Left lobe of liver (tissue), 2 donors: ENCODE measurements at regions not wholly inside any gene's neighbourhood (a gene's known extent, or its start where the extent isn't known, plus 50 kb on each side); places are given as distances from the start of the nearest gene placed in this dataset.

Experiments
- ATAC-seq: fragments of 200-7000 bp; cut with Tn5 transposase; one replicate; pipeline ENCODE4 v1.9.1; 2020; ENCODE audit warnings: mild to moderate bottlenecking, moderate library complexity
- DNase-seq: peaks from one replicate; pipeline ENCODE4 v3.0.0-alpha.2; 2020; ENCODE audit warnings: low spot score
- donor health status: DM: no; HTN: no; CAD: no; lungs with moderate emphysema.
- donor health status: DM: no; HTN: yes; CAD: no.

DNA sequence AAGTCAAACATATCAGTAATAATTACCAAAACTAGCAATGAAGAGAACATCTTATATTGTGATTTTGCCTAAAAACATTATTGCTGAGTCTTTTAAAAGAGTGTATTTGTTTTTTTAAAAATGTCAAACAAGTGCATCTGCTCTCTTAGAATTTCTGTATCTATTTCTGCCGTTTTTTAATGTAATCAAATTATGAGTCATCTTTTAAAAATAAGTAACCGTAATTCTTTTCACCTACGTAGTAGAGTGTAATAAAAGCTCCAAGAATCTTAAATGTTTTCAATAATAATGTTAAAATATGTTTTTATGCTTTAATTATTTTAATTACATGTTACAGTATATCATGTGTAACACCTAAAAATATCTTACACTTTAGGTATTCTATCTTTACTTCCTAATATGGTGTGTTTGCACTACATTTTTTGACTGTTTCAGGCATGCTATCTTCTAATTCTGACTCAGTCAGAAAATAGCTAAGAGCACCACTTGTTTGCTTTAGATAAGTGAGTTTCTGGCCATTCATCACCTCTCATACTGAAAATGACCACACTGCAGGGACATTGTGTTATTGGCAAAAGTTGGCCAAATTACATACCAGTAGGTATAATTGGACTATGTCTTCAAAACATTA is 368.5 kb downstream of the PCDH7 start:
- DNase-seq (no peak), ATAC-seq (no peak)

DNA sequence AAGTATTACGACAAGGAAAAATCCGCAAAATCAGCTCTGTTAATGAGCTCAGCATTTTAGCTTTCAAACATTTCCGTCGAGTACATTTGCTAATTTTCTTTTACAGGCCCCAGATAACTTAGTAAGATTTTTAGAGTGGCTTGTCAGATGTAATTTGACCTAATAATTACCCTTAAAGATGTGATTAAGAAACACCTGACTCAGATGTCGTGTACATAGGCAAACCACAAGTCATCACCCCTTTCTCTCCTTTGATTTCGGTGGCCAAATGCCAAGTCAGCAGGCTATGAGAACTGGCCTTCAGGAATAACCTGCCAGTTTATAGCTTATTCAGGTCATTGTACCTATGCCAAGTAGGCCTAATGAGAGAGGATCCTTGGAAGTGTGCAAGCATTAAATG is 369.6 kb downstream of the PCDH7 start:
- ATAC-seq (no peak), DNase-seq (no peak)

DNA sequence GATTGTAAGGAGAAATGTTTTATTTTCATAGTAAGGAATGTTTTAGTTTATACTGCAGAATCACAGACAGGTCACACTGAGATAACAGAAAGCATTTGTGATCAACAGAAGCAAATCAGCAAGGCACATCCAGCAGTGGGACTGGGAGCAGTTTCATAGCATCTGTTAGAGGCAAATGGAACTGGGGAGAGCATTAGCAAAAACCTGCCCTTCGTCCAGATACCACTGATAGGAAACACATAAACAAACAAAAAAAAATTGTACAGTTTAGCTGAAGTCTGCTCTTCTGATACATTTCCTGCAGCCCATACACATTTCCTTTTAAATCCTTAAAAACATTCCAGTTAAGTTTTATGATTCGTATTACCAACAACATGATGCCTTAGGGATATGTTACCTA is 374.3 kb downstream of the PCDH7 start:
- DNase-seq (no peak), ATAC-seq (no peak)

DNA sequence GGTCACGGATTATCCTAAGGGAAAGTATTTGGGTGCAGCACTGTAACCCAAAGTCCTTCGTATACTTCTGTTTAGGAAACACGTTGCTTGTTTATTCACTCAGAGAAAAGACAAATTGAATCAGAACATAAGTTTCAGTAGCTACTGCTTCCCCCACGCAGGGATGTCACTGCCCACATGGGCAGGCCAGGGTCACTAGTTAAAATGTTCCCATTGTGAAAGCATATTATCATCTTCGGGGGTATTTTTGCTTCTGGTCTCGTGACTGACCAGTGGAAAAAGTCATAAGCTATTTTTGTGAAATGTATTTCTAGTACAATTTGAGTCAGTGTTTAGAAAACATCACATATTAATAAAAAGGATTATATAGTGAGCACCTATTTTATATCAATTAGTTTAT is 377.8 kb downstream of the PCDH7 start:
- ATAC-seq (no peak), DNase-seq (no peak)

DNA sequence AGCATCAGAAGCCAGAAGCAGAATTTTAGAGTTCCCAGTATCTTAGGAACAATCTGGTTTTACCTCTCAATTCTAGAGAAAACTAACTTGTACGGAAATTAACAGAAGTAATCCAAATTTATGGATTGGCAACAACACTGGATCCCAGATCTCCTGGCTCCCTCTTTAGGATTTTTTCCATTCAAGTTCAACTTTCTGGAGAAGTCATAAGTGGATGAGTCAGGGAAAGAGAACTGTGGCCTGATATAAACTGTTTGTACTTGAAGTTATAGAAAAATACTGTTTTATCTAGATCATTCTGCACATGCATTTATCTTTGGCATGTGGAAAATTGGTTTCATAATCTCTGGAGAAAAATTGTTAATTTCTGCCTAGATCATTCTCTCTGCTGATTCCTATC is 380.4 kb downstream of the PCDH7 start:
- DNase-seq, result no peak
- ATAC-seq, result no peak

DNA sequence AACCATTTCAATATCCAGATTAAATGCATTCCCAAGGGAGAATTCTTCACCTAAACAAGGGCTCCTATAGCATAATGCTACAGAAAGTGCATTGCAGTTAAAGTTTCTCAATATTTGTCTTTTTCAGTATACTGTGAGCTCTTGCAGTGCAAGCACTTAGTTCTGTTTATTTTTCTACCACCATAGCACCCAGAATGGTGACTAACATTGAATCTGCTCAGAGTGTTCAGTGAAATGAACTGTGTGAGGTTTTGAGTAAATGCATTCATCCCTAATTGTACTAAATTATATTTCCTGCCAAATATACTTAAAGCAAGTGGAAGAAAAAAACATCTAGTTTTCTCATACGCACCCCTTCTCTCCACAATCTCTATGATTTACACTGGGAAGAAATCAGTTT is 383.9 kb downstream of the PCDH7 start:
- ATAC-seq, result no peak
- no peak for DNase-seq

DNA sequence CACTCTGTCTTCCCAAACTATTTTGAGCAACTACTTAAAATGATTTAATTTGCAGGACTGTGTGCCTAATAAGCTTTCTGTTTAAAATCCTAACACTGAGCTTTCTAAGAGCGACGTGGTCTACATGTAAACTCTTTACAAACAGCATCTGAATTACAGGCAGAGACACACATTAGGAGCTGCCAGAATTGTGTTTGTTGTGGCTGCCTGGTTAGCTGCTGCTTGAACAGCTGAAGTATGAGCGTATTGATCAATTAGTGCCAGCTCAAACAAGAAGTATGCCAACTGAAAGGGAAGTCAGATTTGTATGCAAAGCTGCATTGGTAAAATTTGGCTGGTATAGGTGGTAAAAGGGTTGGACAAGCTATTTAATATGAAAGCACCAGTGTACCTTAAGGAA is 384.4 kb downstream of the PCDH7 start:
- no peak for ATAC-seq
- DNase-seq, result no peak

DNA sequence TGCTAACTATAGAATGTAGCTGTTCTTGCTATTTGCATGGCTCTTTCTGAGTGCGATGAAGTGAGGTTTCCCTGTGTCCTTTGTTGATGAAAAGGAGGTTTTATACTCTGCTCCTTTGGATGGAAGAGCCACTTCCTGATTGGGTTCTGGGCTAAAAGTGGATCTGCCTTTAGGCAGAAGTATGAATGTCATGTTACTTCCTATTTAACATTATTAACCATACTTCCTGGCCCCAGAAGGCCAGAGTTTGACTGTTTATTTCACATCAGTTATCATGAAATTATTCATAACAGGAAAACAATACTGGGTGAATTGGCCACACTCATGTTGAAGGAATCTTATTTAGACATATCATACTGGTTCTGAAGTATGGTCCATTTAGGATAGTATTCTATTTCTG is 386.2 kb downstream of the PCDH7 start:
- ATAC-seq, result no peak

DNA sequence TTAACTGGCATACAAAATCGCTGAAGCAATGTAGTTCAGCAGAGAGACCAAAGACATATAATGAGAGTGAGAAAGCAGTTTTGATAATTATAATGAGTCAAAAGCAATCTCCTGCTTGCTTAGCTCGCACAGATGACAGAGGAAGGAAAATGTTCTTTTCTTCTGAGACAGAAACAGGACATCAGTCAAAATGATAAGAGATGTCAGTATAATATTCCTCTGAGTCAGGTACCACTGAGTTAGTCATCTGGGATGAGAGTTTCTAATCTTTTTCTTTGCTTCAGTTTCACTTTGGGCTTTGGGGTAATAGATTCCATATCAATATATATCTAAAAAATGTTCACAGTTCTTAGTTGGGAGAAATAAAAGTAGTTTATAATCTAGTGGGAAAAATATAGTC is 387.2 kb downstream of the PCDH7 start:
- no peak for ATAC-seq
- no peak for DNase-seq

More for the DNA sequence above, 386.2 kb downstream of the PCDH7 start:
- DNase-seq, result no peak

DNA sequence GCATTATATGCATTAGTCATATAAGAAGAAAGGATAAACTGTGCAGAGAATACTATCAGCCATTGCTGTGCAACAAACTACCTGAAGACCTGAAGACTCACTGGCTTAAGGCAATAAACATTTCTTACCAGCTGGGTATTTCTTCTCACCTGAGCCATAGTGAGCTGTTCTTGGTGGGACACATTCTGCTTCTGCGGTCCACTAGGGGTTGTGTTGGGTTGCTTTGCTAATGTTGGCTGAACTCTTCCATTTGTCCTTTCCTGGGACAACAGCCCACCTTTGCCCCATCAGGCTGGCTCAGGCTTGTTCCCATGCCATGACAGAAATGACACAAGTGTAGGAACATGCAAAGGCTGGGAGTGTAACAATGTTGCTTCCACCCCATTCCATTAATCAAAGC is 388.6 kb downstream of the PCDH7 start:
- DNase-seq (no peak), ATAC-seq (no peak)

DNA sequence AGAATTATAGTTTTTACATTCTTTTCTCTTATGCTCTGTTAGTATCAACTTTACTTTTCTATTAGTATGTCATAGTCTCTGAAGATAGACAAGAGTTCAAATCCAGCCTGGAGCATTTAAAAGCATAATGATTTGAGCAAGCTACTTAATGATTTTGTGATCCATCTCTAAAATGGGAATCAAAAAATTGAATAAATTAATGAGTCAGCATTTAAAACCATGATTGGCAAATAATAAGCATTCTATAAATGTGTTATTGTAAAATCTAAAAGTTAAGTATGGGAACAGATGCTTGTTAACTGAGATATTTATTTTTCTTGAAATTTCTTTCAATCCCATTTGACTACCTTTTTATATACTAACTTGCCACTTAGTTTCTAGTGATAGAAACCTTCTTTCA is 391.6 kb downstream of the PCDH7 start:
- ATAC-seq (no peak), DNase-seq (no peak)

DNA sequence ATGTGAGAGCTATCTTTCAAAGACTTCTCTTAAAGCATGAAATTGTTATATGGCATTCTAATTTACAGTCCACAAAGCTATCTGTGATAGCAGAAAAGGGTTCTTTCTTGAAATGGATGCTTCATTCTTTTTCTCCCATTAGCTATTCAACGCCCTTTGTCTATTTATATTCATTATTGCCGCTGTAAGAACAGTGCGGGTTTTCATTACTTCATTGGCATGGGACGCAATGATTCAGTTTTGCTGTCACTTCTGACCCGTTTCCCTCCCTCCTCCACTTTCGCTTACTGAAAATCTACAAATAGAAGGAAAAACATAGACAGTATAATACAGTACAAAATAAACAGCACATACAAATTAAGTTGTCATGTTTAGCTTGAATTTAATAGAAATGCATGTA is 394.6 kb downstream of the PCDH7 start:
- no peak for ATAC-seq
- DNase-seq, result no peak

DNA sequence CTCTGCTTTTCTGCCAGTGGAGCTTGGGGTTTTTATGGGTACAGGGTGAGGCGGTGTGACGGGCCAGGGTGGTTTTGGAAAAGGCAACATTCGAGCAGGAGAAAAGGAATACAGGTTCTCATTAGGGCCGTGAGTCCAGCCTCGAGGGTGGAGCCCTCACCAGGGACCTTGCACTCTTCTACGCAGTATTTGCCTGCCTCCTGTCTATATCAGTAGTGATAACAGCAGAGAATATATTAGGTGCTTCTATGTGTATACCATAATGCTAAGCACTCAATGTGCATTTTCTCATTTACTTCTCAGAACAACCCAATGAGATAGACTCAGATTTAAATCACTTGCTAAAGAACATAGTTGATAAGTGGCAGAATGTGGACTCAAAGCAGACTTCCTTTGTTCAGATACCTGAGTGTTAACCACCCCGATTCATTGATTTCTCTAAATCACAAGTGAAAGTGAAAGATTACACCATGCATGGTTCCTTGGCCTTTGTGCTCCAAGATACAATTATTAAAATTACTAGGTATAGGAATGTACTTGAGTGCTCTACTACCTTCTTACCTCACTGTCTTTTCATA is 403.9 kb downstream of the PCDH7 start:
- no peak for ATAC-seq
- no peak for DNase-seq

DNA sequence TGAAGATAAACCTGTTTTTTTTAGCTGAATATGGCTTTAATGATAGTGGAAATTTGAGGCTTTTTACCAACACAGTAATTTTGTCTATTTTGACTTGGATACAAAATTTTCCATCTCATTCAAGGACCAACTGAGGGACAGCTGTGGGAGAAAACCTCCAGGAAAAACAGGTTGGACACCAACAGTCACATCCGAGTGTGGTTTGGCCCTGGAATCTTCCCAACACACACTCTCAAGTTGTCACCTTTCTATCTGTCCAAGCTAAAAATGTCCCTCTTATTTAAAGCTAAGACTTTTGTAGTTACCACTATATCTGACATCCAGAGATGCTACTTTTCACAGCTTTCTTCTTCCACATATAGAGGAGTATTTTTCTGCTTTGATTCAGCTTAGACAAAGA is 404.9 kb downstream of the PCDH7 start:
- ATAC-seq (no peak), DNase-seq (no peak)

DNA sequence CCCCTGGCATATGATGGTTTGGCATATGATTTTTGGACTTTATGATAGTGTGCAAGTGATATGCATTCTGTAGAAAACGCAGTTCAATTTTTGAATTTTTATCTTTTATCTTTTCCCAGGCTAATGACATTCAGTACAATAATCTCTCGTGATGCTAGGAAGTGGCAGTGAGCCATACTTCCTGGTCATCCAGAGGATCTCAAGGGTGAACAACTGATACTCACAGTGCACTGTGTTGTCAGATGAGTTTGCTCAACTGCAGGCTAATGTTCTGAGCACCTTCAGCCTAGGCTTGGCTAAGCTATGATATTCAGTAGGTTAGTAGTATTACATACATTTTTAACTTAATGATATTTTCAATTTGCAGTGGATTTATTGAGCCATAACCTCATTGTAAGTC is 405.3 kb downstream of the PCDH7 start:
- ATAC-seq (no peak), DNase-seq (no peak)

DNA sequence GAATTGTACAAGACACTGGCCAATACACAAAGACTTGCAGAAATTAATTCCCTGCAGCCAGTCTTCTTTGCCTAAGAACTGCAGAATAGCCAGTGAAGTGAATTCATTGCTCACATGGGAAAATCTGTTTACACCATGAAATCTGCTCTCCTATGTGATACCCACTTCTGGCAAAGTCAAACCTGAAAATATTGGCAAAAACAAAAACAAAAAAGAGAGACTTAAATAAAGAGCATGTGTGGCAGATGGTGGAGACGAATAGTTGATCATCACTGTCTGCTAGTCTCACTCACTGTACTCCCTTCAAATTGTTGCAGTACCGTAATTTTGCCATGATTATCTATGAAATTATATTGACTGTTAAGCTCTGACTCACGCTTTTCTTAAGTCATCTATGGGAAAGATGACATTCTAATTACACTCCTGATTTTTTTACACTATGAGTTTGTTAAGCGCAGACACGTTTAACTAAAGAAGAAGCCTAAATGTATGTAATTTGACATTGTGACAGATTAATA is 406.8 kb downstream of the PCDH7 start:
- ATAC-seq (no peak), DNase-seq (no peak)

DNA sequence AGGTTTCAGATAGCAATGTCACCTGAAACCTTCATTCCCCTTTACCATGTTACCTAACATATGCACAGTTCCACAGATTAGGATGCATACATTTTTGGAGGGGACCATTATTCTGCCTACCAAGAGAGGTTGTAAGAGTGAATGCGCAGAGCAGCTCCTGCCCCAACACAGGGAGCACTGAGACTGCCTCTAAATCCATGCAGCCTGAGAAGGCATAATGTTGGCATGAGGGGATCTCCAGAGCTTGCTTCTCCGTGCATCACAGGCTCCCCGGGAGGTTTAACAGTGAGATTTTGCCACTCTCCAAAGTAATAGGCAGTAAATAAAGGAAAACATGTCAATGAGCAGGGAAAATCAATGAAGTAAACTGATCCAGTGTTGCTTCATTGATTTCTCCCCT is 410.8 kb downstream of the PCDH7 start:
- no peak for ATAC-seq
- no peak for DNase-seq

DNA sequence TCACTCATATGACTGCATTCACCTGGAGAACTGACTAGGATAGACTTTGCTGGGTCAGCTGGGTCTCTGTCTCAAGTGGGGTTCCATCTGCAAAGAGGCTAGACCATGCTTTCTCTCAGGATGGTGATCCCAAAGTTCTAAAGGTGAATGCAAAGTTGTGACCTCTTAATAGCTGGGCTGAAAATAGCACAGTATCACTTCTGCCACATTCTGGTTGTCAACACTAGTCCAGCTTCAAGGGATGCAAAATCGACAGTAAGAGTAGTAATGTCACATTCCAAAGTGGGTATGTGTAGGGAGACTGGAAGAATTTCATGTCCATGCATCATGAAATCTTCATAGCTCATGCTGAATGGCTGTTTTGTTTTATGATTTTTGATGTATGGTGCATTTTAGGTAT is 414.6 kb downstream of the PCDH7 start:
- DNase-seq (no peak), ATAC-seq (no peak)

DNA sequence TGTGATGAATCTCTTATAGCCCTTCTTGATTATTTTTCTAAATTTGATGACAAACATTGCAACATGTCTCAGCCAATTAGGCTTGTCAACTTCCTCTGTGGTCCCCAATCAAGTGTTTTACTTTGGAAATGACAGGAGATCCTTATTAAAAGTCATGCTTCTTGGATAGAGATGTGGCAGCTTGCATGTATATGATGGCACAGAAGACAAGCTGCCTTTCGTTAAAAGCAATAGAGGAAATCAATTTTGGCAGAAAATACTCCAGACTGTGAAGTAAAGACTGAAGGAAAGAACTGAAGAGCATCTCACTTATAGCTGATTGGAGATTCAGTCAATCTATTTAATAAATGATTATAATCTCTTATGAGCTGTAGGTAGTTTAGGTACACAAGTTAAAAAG is 419.6 kb downstream of the PCDH7 start:
- DNase-seq, result no peak
- no peak for ATAC-seq

DNA sequence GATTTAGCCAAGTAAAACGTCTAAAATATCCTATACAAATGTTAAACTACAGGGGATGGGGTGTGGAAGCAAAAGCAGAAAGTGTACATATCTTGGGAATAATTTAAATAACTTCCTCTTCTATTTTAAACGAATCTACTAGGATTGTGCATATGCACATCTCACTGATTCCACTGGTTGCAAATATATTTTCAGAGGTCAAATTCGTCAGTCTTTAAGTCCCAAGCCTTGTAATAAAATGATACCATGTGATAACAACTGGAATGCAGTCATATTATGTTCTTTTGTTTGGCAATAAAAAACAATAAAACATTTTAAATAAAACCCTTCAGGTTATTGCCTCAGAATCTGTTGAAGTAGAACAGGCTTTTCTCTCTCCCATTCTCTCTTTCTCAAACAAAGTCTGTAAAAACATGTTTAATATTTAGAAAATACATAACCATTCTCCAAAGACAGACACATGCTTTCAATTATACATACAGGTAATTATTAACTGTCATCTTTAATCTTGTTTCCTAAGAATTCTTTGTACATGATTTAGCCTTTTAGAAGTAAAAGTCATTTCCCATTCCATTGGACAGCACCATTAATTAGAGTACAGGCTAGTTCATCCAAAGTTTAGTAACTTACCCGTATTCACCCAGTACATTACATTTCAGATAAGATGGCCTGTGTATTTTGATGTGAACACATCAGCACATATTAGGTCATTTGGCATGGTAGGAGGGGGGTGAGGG is 421.1 kb downstream of the PCDH7 start:
- DNase-seq (no peak), ATAC-seq (no peak)

DNA sequence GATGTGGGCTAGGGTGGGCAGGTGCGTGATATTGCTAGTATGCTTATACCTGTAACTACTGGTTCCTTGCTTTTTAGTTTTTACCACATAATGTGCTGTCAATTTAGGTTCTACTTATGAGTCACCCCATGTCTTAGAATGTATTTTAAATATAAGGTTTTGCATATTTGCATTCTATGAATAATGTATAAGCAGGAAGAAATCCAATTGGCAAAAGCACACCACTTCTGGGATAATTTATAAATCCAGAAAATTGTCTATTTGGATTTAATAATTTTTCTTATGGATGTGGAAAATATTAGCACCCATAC is 421.6 kb downstream of the PCDH7 start:
- DNase-seq (no peak), ATAC-seq (no peak)

DNA sequence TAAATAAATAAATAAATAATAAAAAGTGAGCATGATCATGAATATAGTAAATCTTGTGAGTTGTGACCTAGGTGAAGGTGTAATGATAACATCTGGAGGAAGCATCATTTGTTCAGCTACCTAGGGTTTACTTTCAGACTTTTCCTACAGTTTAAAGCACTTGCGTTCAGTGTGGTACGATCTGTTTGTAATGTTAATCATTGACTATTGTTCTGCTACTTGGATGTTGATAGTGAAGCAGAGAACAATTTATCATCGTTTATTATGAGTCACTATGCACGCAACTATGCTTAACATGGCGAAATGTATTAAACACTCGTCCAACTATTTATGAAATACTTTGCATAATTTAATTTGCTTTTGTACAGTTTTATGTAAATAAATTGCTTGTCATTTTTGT is 426.2 kb downstream of the PCDH7 start:
- no peak for DNase-seq
- ATAC-seq, result no peak

DNA sequence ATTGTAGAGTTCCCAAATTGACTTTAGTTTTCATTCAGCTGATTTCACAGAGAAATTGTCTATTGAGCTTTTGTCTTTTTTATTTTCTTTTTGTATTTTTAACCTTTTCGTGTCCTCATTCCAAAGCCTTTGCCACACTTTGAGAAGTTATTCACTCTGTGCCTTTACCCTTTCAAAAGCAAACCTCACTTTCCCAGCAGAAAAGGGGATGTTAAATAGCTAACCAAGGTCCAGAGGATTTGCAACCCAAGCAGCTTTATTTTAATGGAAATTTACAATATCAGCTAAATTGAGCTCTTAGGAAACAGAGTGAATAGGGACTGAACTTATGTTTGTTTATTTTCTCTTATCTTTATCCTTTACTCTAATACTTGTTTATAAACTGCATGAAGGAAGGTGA is 428.8 kb downstream of the PCDH7 start:
- DNase-seq, result no peak
- no peak for ATAC-seq
